GM21576 (cell line): ENCODE measurements at regions not wholly inside any gene's neighbourhood (a gene's known extent, or its start where the extent isn't known, plus 50 kb on each side); places are given as distances from the start of the nearest gene placed in this dataset.
"Not testable (repeated sequence)": the region's sequence is repeated elsewhere in the genome, so short reads cannot be mapped to it uniquely, and the experiment has no call there.

Experiments used
- ATAC-seq: cut with Tn5 transposase; IDR thresholded peaks from one replicate; pipeline ENCODE4 v1.9.1; 2021; ENCODE audit warnings: mild to moderate bottlenecking, moderate library complexity; ENCODE audit not compliant: unreplicated experiment

- ATAC-seq: no peak
Measured at GRCh38 chr2:129828792-129829191, 150.7 kb upstream of the RAB6C start.

- ATAC-seq: no peak
Measured at GRCh38 chr2:129829588-129829987, 149.9 kb upstream of the RAB6C start.

DNA sequence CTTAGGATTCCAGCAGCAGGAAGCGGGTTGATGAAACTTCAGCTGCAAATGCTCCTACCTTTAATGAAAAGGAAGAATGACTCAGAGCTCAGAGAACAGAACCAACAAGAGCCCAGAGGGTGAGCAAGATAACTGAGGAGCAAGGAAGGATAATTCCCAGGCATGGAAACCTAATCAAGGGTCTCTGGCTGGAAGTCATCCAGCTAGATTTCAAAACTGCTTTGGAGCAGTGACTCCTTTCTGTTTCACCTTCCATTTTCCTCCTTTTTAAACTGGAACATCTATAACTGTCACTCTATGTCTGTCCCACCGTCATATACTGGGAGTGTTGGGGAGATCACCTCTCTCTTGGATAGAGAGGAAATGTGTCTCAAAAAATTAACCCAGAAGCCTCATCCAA, 148.4 kb upstream of the RAB6C start:
- no peak for ATAC-seq

DNA sequence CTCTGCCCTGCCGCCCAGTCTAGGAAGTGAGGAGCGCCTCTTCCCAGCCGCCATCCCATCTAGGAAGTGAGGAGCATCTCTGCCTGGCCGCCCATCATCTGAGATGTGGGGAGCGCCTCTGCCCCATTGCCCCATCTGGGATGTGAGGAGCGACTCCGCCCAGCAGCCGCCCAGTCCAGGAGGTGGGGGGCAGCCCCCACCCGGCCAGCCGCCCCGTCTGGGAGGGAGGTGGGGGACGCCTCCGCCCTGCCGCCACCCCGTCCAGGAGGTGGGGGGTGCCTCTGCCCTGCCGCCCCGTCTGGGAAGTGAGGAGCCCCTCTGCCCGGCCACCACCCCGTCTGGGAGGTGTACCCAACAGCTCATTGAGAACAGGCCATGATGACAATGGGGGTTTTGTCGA, 146.0 kb upstream of the RAB6C start:
- not testable (repeated sequence) for ATAC-seq

GRCh38 chr2:129847043-129847442, 132.4 kb upstream of the RAB6C start:
- ATAC-seq: no peak

GRCh38 chr2:129849559-129850160, 129.8 kb upstream of the RAB6C start:
- peak; percentile 56 for ATAC-seq

DNA sequence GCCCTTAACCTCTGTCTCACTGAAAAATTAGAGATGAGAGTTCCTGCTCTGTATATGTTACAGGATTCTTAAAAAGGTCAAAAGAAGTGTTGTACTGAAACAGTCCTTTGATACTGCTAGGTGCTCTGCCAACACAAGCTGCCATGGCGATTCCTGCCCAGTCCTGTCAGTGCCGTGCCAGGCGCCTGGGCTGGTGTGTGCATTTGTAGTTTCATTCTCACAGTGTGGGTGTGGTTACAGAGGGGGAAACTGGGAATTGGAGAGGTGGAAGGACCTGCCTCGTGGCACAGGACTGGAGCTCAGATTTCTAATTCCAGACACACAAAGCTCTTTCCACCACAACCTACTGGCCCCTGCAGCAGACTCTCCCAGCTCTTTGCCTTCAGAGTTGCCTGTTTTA, 122.3 kb upstream of the RAB6C start:
- no peak for ATAC-seq

GRCh38 chr2:129859175-129859574, 120.3 kb upstream of the RAB6C start:
- ATAC-seq: no peak

- no peak for ATAC-seq
Measured at GRCh38 chr2:129860088-129860487, 119.4 kb upstream of the RAB6C start.

- no peak for ATAC-seq
Measured at GRCh38 chr2:129861666-129862288, 117.7 kb upstream of the RAB6C start.

GRCh38 chr2:129862668-129863067, 116.8 kb upstream of the RAB6C start:
- no peak for ATAC-seq

GRCh38 chr2:129863350-129863749, 116.1 kb upstream of the RAB6C start:
- ATAC-seq: no peak

GRCh38 chr2:129864719-129865118, 114.7 kb upstream of the RAB6C start:
- no peak for ATAC-seq

GRCh38 chr2:129865976-129866375, 113.5 kb upstream of the RAB6C start:
- no peak for ATAC-seq

DNA sequence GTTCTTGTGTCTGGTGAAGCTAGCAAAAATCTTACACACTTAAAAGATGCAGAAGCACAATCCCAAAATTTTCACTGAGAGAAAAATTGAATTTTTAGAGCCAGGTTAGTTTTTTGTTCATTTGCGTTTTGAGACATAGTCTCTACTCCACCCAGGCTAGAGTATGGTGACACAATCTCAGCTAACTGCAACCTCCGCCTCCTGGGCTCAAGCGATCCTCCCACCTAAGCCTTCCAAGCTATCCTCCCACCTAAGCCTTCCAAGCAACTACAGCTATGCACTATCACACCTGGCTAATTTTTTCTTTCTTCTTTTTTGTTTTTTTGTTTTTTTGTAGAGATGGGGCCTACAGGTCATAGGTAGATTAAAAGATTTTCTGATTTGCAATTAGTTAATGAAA, 113.1 kb upstream of the RAB6C start:
- no peak for ATAC-seq

DNA sequence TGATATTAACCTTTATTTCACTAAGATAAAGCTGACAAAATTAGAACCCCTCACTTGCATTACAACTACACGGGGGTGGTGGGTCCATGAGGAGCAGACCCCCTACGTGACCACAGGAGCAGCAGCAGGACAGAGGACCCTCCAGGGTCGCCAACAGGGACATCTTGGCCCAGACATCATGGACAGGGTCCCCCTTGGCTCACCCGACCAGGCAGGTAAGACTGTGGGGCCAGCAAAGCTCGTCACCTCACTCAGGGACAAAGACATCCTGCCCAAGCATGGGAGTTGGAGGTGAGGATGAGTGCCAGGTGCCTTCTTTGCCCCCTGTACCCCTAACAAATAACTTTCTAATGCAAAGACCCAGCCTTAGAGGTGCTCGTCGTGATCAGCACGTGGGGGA, 111.3 kb upstream of the RAB6C start:
- ATAC-seq: no peak

- ATAC-seq: no peak
Measured at GRCh38 chr2:129870685-129871241, 108.7 kb upstream of the RAB6C start.

GRCh38 chr2:129872446-129872845, 107.0 kb upstream of the RAB6C start:
- no peak for ATAC-seq

- ATAC-seq: no peak
Measured at GRCh38 chr2:129876541-129876940, 102.9 kb upstream of the RAB6C start.

DNA sequence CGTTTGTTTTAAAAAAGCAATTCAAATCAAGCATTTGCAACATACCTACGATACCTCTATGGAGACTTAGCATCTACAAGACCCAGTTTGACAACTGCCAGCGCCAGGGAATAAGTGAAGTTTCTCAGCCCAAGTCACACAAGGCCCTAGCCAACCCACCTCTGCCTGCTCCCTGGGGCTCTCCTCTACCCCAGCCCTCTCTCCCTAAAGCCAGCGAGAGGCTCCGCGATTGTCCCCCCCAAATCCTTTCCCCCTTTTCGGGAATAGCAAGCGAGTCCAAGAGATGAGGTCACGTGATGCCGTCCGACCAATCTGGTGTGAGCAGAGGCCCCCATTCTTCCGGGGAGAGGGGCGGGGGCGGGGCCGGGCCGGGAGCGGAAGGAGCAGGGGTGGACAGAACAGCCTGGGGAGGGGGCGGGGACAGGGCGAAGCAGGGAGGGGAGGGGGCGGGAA, 102.2 kb upstream of the RAB6C start:
- ATAC-seq: peak; percentile 68

DNA sequence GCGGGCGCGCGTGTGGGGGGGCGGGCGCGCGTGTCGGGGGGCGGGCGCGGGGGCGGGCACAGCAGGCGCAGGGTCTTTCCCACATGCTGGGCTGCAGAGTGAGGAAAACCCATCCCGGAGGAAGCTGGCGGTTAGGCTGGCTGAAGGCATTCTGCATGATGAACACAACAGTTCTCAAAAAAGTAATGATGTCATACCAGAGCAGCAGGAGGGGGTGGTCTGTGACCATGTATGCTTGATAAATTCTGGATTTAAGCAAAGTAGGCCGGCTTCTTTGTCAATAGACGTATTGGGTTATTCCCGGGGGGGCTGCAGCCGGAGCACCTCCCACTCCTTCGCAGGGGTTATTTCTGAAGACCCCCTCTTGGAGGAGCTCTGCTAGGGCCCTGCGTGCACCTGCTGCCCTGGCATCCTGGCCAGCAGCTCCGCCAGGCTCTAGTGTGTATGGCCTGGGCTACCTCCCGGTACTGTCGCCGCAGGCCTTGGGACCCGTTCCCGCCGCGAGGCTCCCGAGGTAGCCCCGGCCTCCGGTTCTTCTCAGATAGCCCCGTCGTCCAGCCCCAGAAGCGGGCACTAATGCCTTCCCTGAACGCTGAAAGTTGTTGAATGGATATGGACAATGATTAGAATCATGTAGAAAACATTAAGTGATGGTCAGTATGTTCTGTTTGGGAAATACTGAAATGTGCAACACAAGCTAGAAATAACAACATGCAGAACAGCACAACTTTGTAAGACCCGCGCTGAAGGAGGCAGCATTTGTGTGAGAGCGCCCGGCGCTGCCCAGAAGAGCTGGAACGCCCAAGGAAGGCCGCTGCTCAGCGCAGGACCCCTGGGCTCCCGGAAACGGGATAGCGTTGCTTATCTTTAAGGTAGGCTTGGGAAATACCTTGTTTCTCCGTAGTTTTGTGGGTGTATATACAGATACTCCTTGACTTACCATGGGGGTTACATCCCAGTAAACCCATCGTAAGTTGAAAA, 101.4 kb upstream of the RAB6C start:
- ATAC-seq: no peak
